ENCODE measurements at regions not wholly inside any gene's neighbourhood (a gene's known extent, or its start where the extent isn't known, plus 50 kb on each side); places are given as distances from the start of the nearest gene placed in this dataset.

DNA sequence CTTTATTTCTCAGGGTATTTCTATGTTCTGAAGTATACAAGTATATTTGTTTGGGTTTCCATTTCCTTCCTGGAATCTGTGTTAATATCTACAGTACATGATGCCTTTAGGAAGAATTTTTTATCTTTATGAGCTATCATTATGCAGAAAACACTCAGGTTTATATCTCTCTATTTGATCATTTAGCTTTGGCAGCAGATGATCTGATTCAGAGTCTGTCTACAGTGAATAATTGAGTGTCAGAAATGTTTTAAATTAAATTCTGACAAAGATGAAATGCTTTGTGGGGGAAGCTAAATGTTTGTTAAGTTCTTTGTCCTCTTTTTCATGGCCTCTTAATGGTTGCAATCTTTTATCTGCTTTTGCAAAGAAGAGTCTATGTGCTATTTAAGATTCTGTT, 2141.0 kb upstream of the ACO1 start:
- H3K27ac ChIP-seq (ENCODE audit: insufficient read depth, low read depth, low read length), result no peak overlapping the region
- DNase-seq (ENCODE audit: low read depth, low spot score) (no peak), FAIRE-seq (no peak)
- no peak overlapping the region for H3K4me2 ChIP-seq (ENCODE audit: insufficient read depth, low read length)
- no peaks in the 10 kb centered on the region for H4K20me1 ChIP-seq (replicated peaks; ENCODE audit: control insufficient read depth, extremely low read depth, insufficient read depth, low read length)
- ChIA-PET POLR2A (no interaction called here), CTCF (no interaction called here)
- H3K79me2 ChIP-seq (ENCODE audit: control insufficient read depth, insufficient read depth, low read length), result no peaks in the 10 kb centered on the region
- no peak overlapping the region for H3K4me3 ChIP-seq (replicated peaks in 1 of 3; ENCODE audit: insufficient read depth in 1 of 3, low read depth in 1 of 3, low read length in 3 of 3)
- H3K36me3 ChIP-seq (ENCODE audit: control insufficient read depth in 2 of 2, extremely low read depth in 1 of 2, insufficient read depth in 2 of 2, low read length in 2 of 2), result no peaks in the 10 kb centered on the region
- TF ChIP-seq POLR2AphosphoS5 (IDR thresholded peaks at IDR 0.05; ENCODE audit: insufficient read depth, low read depth, low read length) (no peak), EZH2 (IDR thresholded peaks at IDR 0.05; ENCODE audit: borderline replicate concordance, low read depth, low read length, severe bottlenecking) (no peak)
- no peaks in the 10 kb centered on the region for H3K9me1 ChIP-seq (replicated peaks; ENCODE audit: control insufficient read depth, extremely low read depth, insufficient read depth, low read length)
- H3K4me1 ChIP-seq (ENCODE audit: control insufficient read depth, extremely low read depth, insufficient read depth, low read length), result no peaks in the 10 kb centered on the region
- no peak overlapping the region for H2AFZ ChIP-seq (ENCODE audit: low read depth, low read length)
- BruUV-seq (replicated peaks), result no TSS peak
- dilution Hi-C loops (cut with MboI; ENCODE audit: extremely low pct_ligation_motif_present, low sequenced_read_pairs), result no loop called here
- intact Hi-C loops (cut with micrococcal nuclease), result no loop called here
- no peaks in the 10 kb centered on the region for H3K9me3 ChIP-seq (replicated peaks; ENCODE audit: control insufficient read depth, insufficient read depth, low read length)
- H3K9ac ChIP-seq (replicated peaks; ENCODE audit: extremely low read depth, insufficient read depth, low read length), result no peak overlapping the region
- no peaks in the 10 kb centered on the region for H3K27me3 ChIP-seq (ENCODE audit: control insufficient read depth in 2 of 2, insufficient read depth in 2 of 2, low read length in 2 of 2)

DNA sequence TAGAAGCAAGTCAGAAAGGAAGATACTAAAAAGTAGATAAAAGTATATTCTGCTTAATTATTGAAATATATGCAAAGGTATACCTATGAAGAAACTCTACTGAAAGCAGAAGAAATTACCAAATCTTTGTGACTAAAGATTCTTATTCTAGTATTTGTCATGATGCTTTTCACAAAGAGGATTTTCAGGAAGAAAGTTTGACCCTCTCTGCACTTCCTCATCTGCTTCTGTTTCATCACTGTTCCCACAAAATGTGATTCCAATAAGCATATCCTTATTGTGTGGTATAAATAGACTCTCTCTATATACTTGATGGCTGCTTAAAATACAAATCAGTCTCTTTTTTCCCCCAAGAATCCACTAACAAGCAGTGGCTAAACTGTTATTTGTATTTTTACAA, 2139.6 kb upstream of the ACO1 start:
- dilution Hi-C loops (cut with MboI; ENCODE audit: extremely low pct_ligation_motif_present, low sequenced_read_pairs) (no loop called here), intact Hi-C loops (cut with micrococcal nuclease) (no loop called here)
- Histone ChIP-seq H3K79me2 (ENCODE audit: control insufficient read depth, insufficient read depth, low read length) (no peaks in the 10 kb centered on the region), H3K9me1 (replicated peaks; ENCODE audit: control insufficient read depth, extremely low read depth, insufficient read depth, low read length) (no peaks in the 10 kb centered on the region), H3K9me3 (replicated peaks; ENCODE audit: control insufficient read depth, insufficient read depth, low read length) (no peaks in the 10 kb centered on the region), H3K9ac (replicated peaks; ENCODE audit: extremely low read depth, insufficient read depth, low read length) (no peak overlapping the region), H4K20me1 (replicated peaks; ENCODE audit: control insufficient read depth, extremely low read depth, insufficient read depth, low read length) (no peaks in the 10 kb centered on the region), H3K27me3 (ENCODE audit: control insufficient read depth in 2 of 2, insufficient read depth in 2 of 2, low read length in 2 of 2) (no peaks in the 10 kb centered on the region), H3K4me1 (ENCODE audit: control insufficient read depth, extremely low read depth, insufficient read depth, low read length) (no peaks in the 10 kb centered on the region), H3K36me3 (ENCODE audit: control insufficient read depth in 2 of 2, extremely low read depth in 1 of 2, insufficient read depth in 2 of 2, low read length in 2 of 2) (no peaks in the 10 kb centered on the region), H3K27ac (ENCODE audit: insufficient read depth, low read depth, low read length) (no peak overlapping the region), H3K4me3 (replicated peaks in 1 of 3; ENCODE audit: insufficient read depth in 1 of 3, low read depth in 1 of 3, low read length in 3 of 3) (no peak overlapping the region), H2AFZ (ENCODE audit: low read depth, low read length) (no peak overlapping the region), H3K4me2 (ENCODE audit: insufficient read depth, low read length) (no peak overlapping the region)
- no peak for DNase-seq (ENCODE audit: low read depth, low spot score)
- POLR2A ChIA-PET, result no interaction called here
- no peak for FAIRE-seq
- no peak for TF ChIP-seq MYC (IDR thresholded peaks at IDR 0.05; ENCODE audit: low read depth, low read length)
- BruUV-seq (replicated peaks), result no TSS peak
- CTCF ChIA-PET, result no interaction called here
